ENCODE measurements at regions not wholly inside any gene's neighbourhood (a gene's known extent, or its start where the extent isn't known, plus 50 kb on each side); places are given as distances from the start of the nearest gene placed in this dataset.
"Not testable (repeated sequence)": the region's sequence is repeated elsewhere in the genome, so short reads cannot be mapped to it uniquely, and the experiment has no call there.

GRCh38 chr12:114608509-114608908, 75.5 kb downstream of the TBX3 start:
- Histone ChIP-seq H2AFZ (ENCODE audit: insufficient read depth, low read length, poor library complexity) (no peak overlapping the region), H4K12ac (ENCODE audit: low read depth, low read length) (no peak overlapping the region), H3K9ac (ENCODE audit: low read length) (no peak overlapping the region), H2BK5ac (ENCODE audit: low read depth, low read length, poor library complexity) (no peak overlapping the region), H2AK5ac (ENCODE audit: low read length) (no peak overlapping the region), H3K27me3 (ENCODE audit: insufficient read depth, low read length) (no peaks in the 10 kb centered on the region), H2BK12ac (ENCODE audit: low read length) (no peak overlapping the region), H3K9me3 (ENCODE audit: insufficient read depth, low read depth, low read length) (no peaks in the 10 kb centered on the region), H3K14ac (ENCODE audit: low read length) (no peak overlapping the region), H3K18ac (ENCODE audit: low read length) (no peak overlapping the region), H3K4me2 (ENCODE audit: low read length) (no peak overlapping the region), H3K79me2 (ENCODE audit: control insufficient read depth, insufficient read depth, low read length, poor library complexity) (no peaks in the 10 kb centered on the region), H4K8ac (ENCODE audit: low read depth, low read length) (no peak overlapping the region), H3K27ac (ENCODE audit: low read depth, low read length) (no peak overlapping the region), H3K36me3 (ENCODE audit: control insufficient read depth in 1 of 2, insufficient read depth in 2 of 2, low read length in 2 of 2) (no peaks in the 10 kb centered on the region), H3K4me1 (ENCODE audit: control insufficient read depth in 1 of 2, insufficient read depth in 2 of 2, low read length in 2 of 2) (peaks cover 0 to 2% of the 10 kb centered on the region in 2 experiments), H3K23ac (ENCODE audit: low read length) (no peak overlapping the region), H3K4ac (ENCODE audit: low read depth, low read length) (no peak overlapping the region), H2BK120ac (ENCODE audit: insufficient read depth, low read length, poor library complexity) (no peak overlapping the region), H3K4me3 (ENCODE audit: low read depth, low read length) (no peak overlapping the region), H4K91ac (ENCODE audit: low read depth, low read length) (no peak overlapping the region), H3K79me1 (ENCODE audit: low read length) (no peaks in the 10 kb centered on the region)
- no CpG with 5 or more reads among the region's 3 CpGs for WGBS (ENCODE audit: extremely low coverage, insufficient coverage, insufficient read length)
- no peak for DNase-seq

- Histone ChIP-seq H4K91ac (ENCODE audit: low read depth, low read length) (no peak overlapping the region), H4K12ac (ENCODE audit: low read depth, low read length) (no peak overlapping the region), H3K9me3 (ENCODE audit: insufficient read depth, low read depth, low read length) (peaks cover 2% of the 10 kb centered on the region), H2BK120ac (ENCODE audit: insufficient read depth, low read length, poor library complexity) (no peak overlapping the region), H3K9ac (ENCODE audit: low read length) (no peak overlapping the region), H3K23ac (ENCODE audit: low read length) (no peak overlapping the region), H3K27ac (ENCODE audit: low read depth, low read length) (no peak overlapping the region), H2BK5ac (ENCODE audit: low read depth, low read length, poor library complexity) (no peak overlapping the region), H3K36me3 (ENCODE audit: control insufficient read depth in 1 of 2, insufficient read depth in 2 of 2, low read length in 2 of 2) (no peaks in the 10 kb centered on the region), H3K79me1 (ENCODE audit: low read length) (no peaks in the 10 kb centered on the region), H2BK12ac (ENCODE audit: low read length) (no peak overlapping the region), H3K4me1 (ENCODE audit: control insufficient read depth in 1 of 2, insufficient read depth in 2 of 2, low read length in 2 of 2) (no peaks in the 10 kb centered on the region), H2AK5ac (ENCODE audit: low read length) (no peak overlapping the region), H4K8ac (ENCODE audit: low read depth, low read length) (no peak overlapping the region), H3K4me2 (ENCODE audit: low read length) (no peak overlapping the region), H3K79me2 (ENCODE audit: control insufficient read depth, insufficient read depth, low read length, poor library complexity) (no peaks in the 10 kb centered on the region), H3K27me3 (ENCODE audit: insufficient read depth, low read length) (no peaks in the 10 kb centered on the region), H3K4ac (ENCODE audit: low read depth, low read length) (no peak overlapping the region), H2AFZ (ENCODE audit: insufficient read depth, low read length, poor library complexity) (no peak overlapping the region), H3K18ac (ENCODE audit: low read length) (no peak overlapping the region), H3K4me3 (ENCODE audit: low read depth, low read length) (no peak overlapping the region), H3K14ac (ENCODE audit: low read length) (no peak overlapping the region)
- no CpG with 5 or more reads among the region's 3 CpGs for WGBS (ENCODE audit: extremely low coverage, insufficient coverage, insufficient read length)
- no peak for DNase-seq
Measured at GRCh38 chr12:114605918-114606317, 78.1 kb downstream of the TBX3 start.

- WGBS (ENCODE audit: extremely low coverage, insufficient coverage, insufficient read length): no CpG with 5 or more reads among the region's 5 CpGs
- no peaks in the 10 kb centered on the region for H3K4me1 ChIP-seq (ENCODE audit: control insufficient read depth in 1 of 2, insufficient read depth in 2 of 2, low read length in 2 of 2)
- DNase-seq: no peak
- H4K91ac ChIP-seq (ENCODE audit: low read depth, low read length): no peak overlapping the region
- no peak overlapping the region for H4K12ac ChIP-seq (ENCODE audit: low read depth, low read length)
- H2BK5ac ChIP-seq (ENCODE audit: low read depth, low read length, poor library complexity): no peak overlapping the region
- no peak overlapping the region for H3K4me2 ChIP-seq (ENCODE audit: low read length)
- no peak overlapping the region for H3K23ac ChIP-seq (ENCODE audit: low read length)
- no peaks in the 10 kb centered on the region for H3K36me3 ChIP-seq (ENCODE audit: control insufficient read depth in 1 of 2, insufficient read depth in 2 of 2, low read length in 2 of 2)
- no peak overlapping the region for H2AFZ ChIP-seq (ENCODE audit: insufficient read depth, low read length, poor library complexity)
- H3K79me1 ChIP-seq (ENCODE audit: low read length): no peaks in the 10 kb centered on the region
- no peak overlapping the region for H2BK12ac ChIP-seq (ENCODE audit: low read length)
- no peak overlapping the region for H2AK5ac ChIP-seq (ENCODE audit: low read length)
- H3K9ac ChIP-seq (ENCODE audit: low read length): no peak overlapping the region
- H3K27ac ChIP-seq (ENCODE audit: low read depth, low read length): no peak overlapping the region
- no peak overlapping the region for H2BK120ac ChIP-seq (ENCODE audit: insufficient read depth, low read length, poor library complexity)
- H3K18ac ChIP-seq (ENCODE audit: low read length): no peak overlapping the region
- no peaks in the 10 kb centered on the region for H3K79me2 ChIP-seq (ENCODE audit: control insufficient read depth, insufficient read depth, low read length, poor library complexity)
- H3K14ac ChIP-seq (ENCODE audit: low read length): no peak overlapping the region
- no peak overlapping the region for H4K8ac ChIP-seq (ENCODE audit: low read depth, low read length)
- no peak overlapping the region for H3K4me3 ChIP-seq (ENCODE audit: low read depth, low read length)
- no peak overlapping the region for H3K4ac ChIP-seq (ENCODE audit: low read depth, low read length)
- H3K27me3 ChIP-seq (ENCODE audit: insufficient read depth, low read length): no peaks in the 10 kb centered on the region
- H3K9me3 ChIP-seq (ENCODE audit: insufficient read depth, low read depth, low read length): peaks cover 6% of the 10 kb centered on the region
Measured at GRCh38 chr12:114604606-114605005, 79.4 kb downstream of the TBX3 start.

- not testable (repeated sequence) for DNase-seq; H3K9me3 ChIP-seq (ENCODE audit: insufficient read depth, low read depth, low read length); H2BK12ac ChIP-seq (ENCODE audit: low read length); H3K4ac ChIP-seq (ENCODE audit: low read depth, low read length); H4K12ac ChIP-seq (ENCODE audit: low read depth, low read length); H3K18ac ChIP-seq (ENCODE audit: low read length); H3K9ac ChIP-seq (ENCODE audit: low read length); H4K91ac ChIP-seq (ENCODE audit: low read depth, low read length); H3K4me1 ChIP-seq (ENCODE audit: control insufficient read depth in 1 of 2, insufficient read depth in 2 of 2, low read length in 2 of 2); H3K27ac ChIP-seq (ENCODE audit: low read depth, low read length); H2BK120ac ChIP-seq (ENCODE audit: insufficient read depth, low read length, poor library complexity); H3K27me3 ChIP-seq (ENCODE audit: insufficient read depth, low read length); H3K4me2 ChIP-seq (ENCODE audit: low read length); H3K4me3 ChIP-seq (ENCODE audit: low read depth, low read length); H3K23ac ChIP-seq (ENCODE audit: low read length); H2BK5ac ChIP-seq (ENCODE audit: low read depth, low read length, poor library complexity); H3K79me2 ChIP-seq (ENCODE audit: control insufficient read depth, insufficient read depth, low read length, poor library complexity); H3K36me3 ChIP-seq (ENCODE audit: control insufficient read depth in 1 of 2, insufficient read depth in 2 of 2, low read length in 2 of 2); H4K8ac ChIP-seq (ENCODE audit: low read depth, low read length); H2AFZ ChIP-seq (ENCODE audit: insufficient read depth, low read length, poor library complexity); H2AK5ac ChIP-seq (ENCODE audit: low read length); H3K14ac ChIP-seq (ENCODE audit: low read length); H3K79me1 ChIP-seq (ENCODE audit: low read length)
- no CpG with 5 or more reads among the region's 2 CpGs for WGBS (ENCODE audit: extremely low coverage, insufficient coverage, insufficient read length)
Measured at GRCh38 chr12:114600584-114600983, 83.4 kb downstream of the TBX3 start.
